ENCODE measurements at regions not wholly inside any gene's neighbourhood (a gene's known extent, or its start where the extent isn't known, plus 50 kb on each side); places are given as distances from the start of the nearest gene placed in this dataset.
"Not testable (repeated sequence)": the region's sequence is repeated elsewhere in the genome, so short reads cannot be mapped to it uniquely, and the experiment has no call there.

- H3K4me1 ChIP-seq; H3K27ac ChIP-seq; POLR2A ChIA-PET; CTCF ChIA-PET; ATAC-seq; DNase-seq (ENCODE audit: low read depth in 1 of 2, low spot score in 1 of 2); H3K4me2 ChIP-seq; H3K9me3 ChIP-seq; FAIRE-seq; H3K4me3 ChIP-seq: not testable (repeated sequence)
- WGBS (ENCODE audit: missing lambda C conversion rate) = no CpG with 5 or more reads among the region's 2 CpGs
These were observed 110.5 kb upstream of the NBPF8 start for GRCh38 chr1:120304341-120304740.

DNA sequence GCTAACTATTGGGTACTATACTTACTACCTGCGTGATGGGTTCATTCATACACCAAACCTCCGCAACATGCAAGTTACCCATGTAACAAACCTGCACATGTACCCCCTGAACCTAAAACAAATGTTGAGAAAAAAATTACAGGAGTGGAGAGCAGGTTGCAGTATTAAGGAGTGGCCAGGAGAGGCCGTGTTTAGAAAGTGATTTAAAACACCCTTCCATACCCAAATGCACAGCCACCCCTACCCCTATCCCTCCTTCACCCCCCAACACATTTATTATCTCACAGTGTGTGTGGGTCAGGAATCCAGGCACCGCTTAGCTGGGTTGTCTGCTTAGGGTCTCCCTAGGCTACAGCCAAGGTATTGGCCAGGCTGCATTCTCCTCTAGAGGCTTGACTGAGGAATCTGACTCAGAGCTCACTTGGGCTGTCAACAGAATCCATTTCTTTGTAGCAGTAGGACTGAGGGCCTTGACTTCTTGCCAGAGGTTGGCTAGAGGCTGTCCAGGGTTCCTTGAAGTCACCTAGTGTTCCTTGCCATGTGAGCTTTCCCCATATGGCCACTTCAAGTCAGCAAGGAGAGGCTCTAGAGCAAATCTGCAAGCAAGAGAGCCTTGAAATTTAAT lies 115.3 kb upstream of the NBPF8 start:
- CTCF ChIA-PET, FAIRE-seq, POLR2A ChIA-PET: not testable (repeated sequence)

GRCh38 chr1:120298487-120298886 lies 116.3 kb upstream of the NBPF8 start:
- H3K4me2 ChIP-seq; POLR2A ChIA-PET; H3K9me3 ChIP-seq; H3K4me3 ChIP-seq; H3K4me1 ChIP-seq; CTCF ChIA-PET; H3K27ac ChIP-seq; DNase-seq (ENCODE audit: low read depth in 1 of 2, low spot score in 1 of 2); FAIRE-seq; ATAC-seq: not testable (repeated sequence)
- no CpG with 5 or more reads among the region's 3 CpGs for WGBS (ENCODE audit: missing lambda C conversion rate)

More for the DNA sequence above, 115.3 kb upstream of the NBPF8 start:
- not testable (repeated sequence) for DNase-seq (ENCODE audit: low read depth in 1 of 2, low spot score in 1 of 2); H3K4me1 ChIP-seq; H3K4me3 ChIP-seq; H3K4me2 ChIP-seq; H3K9me3 ChIP-seq; H3K27ac ChIP-seq
- ATAC-seq = 0 out of 6 replicates have a peak, but pooled peaks of 1 of the 2 experiments have one; percentile 33
- 33% methylated on average over 2 of the region's 4 CpGs for WGBS (ENCODE audit: missing lambda C conversion rate)

DNA sequence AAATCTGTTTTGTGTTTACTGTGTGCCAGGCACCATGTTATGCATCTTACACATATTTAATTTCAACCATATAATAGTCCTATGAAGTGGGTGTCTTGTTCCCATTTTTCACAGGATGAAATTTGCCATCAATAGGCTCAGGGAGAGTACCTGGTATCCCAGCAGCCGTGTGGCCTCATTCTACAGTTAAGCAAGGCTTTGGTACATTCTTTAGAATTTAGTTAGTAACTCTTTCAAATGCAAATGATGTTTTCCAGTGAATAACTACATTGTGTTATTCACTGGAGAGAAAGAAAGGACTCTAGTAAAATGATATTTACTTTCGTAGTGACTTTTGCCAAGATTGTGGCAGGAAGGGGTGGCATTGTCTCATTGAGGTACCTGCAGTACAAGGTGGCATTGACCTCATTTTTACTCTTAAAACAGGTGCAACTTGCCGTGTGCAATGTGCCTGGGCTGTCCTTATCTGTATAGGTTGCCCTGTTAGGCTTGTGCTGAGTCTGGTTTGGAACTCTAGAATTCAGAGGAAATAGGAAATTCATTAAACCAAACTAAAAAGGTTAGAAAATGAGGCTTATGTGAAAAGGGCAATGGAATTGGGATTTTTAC lies 117.4 kb upstream of the NBPF8 start:
- H3K9me3 ChIP-seq; FAIRE-seq; H3K4me2 ChIP-seq; ATAC-seq; H3K27ac ChIP-seq; POLR2A ChIA-PET; H3K4me1 ChIP-seq; CTCF ChIA-PET; H3K4me3 ChIP-seq; DNase-seq (ENCODE audit: low read depth in 1 of 2, low spot score in 1 of 2): not testable (repeated sequence)
- no CpG with 5 or more reads among the region's 3 CpGs for WGBS (ENCODE audit: missing lambda C conversion rate)

DNA sequence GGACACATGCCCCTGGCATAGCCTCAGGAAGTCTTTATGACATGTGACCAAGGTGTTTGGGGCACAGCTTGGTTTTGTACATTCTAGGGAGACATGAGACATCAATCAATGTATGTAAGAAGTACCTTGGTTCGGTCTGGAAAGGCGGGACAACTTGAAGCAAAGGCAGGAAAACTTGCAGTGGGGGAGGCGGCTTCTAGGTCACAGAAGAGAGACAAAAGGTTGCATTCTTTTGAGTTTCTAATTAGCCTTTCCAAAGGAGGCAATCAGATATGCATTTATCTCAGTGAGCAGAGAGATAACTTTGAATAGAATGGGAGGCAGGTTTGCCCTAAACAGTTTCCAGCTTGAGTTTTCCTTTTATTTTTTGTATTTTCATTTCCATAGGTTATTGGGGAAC lies 113.8 kb upstream of the SEC22B start:
- DNase-seq (ENCODE audit: low read depth in 1 of 2, low spot score in 1 of 2); ATAC-seq; CTCF ChIA-PET; H3K27ac ChIP-seq; H3K4me1 ChIP-seq; H3K4me3 ChIP-seq; H3K9me3 ChIP-seq; H3K4me2 ChIP-seq; POLR2A ChIA-PET; FAIRE-seq: not testable (repeated sequence)
- WGBS (ENCODE audit: missing lambda C conversion rate) = no CpG with 5 or more reads among the region's 3 CpGs

DNA sequence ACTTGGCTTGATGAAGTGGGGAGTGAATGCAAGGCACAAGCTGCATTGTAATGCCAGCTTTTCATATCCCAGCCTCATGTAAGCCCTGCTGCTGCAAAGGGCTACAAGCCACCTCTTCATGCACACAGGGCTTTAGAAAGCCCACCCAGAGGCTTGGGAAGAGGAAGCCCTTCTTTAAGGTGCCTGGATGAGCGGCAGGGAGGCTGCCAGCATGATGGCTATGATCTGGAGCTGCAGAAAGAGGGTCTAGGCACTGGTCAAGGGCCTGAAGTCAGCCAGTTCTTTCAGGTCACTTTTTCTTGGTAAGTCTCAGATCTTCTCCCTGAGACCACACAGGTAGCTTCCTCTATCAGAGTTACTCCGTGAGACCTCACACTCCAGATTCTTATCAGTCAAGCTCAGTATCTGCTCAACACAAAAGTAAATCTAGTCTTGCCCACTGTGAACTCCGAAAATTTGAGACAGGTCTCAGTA lies 113.3 kb upstream of the SEC22B start:
- H3K4me1 ChIP-seq; DNase-seq (ENCODE audit: low read depth in 1 of 2, low spot score in 1 of 2); POLR2A ChIA-PET; ATAC-seq; H3K4me2 ChIP-seq; FAIRE-seq; H3K4me3 ChIP-seq; CTCF ChIA-PET; H3K27ac ChIP-seq; H3K9me3 ChIP-seq: not testable (repeated sequence)
- no CpG with 5 or more reads among the region's 3 CpGs for WGBS (ENCODE audit: missing lambda C conversion rate)

DNA sequence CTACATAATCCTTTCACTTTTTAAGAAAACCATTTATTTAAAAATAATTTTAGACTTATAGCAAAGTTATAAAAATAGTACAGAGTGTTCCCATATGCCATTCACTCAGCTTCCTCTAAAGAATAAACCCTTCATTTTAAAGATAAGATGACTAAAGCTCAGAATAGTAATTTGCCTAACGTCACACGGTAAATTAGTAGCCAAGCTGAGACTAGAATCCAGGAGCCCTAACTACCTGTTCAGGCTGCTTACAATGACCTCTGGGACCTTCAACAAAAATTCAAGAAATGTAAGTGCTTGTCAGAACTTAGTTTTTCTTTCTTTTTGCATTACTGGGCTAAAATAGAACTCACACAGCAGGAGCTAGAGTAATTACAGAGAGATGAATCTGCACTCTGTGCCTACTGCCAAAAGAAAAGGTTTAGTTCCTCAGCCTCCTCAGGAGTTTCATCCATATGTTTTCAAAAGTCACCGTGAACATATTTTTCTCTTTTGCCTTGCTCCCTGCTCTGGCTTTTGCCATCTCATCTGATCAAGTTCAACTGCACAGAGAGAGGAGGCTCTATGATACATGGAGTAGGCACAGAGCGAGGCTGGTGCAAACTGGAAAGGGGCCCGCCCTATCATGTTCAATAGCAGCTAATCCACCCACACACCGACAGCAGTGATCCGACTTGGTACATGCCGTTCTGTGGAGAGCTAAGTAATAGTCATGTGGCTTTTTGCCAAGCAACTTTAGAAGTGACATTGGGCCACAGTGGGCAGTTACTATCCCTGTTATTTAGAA lies 112.7 kb upstream of the SEC22B start:
- no CpG with 5 or more reads among the region's 8 CpGs for WGBS (ENCODE audit: missing lambda C conversion rate)
- CTCF ChIA-PET; DNase-seq (ENCODE audit: low read depth in 1 of 2, low spot score in 1 of 2); FAIRE-seq; H3K4me1 ChIP-seq; H3K4me2 ChIP-seq; H3K4me3 ChIP-seq; H3K27ac ChIP-seq; H3K9me3 ChIP-seq; ATAC-seq; POLR2A ChIA-PET: not testable (repeated sequence)

DNA sequence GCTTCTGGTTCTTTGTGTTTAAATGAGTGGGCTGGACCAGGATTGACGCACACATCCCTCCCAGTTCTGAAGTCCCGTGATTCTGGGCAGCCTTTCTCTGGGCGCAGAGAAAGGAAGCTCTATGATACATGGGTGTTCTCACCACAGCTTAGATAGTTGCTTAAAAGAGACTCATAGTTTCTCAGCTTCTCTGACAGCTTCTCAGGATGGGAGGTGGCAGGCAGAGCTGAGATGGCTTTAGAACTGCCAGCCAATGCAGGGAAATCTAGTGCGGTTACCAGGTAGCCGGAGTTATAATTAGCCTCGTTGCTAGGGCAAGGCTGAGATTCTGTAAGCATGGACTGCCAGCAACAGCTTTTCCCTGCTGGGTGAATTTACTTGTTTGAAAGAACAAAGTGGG lies 111.8 kb upstream of the SEC22B start:
- CTCF ChIA-PET; FAIRE-seq; H3K4me2 ChIP-seq; ATAC-seq; H3K27ac ChIP-seq; H3K4me1 ChIP-seq; H3K9me3 ChIP-seq; DNase-seq (ENCODE audit: low read depth in 1 of 2, low spot score in 1 of 2); H3K4me3 ChIP-seq; POLR2A ChIA-PET: not testable (repeated sequence)
- WGBS (ENCODE audit: missing lambda C conversion rate) = no CpG with 5 or more reads among the region's 6 CpGs

DNA sequence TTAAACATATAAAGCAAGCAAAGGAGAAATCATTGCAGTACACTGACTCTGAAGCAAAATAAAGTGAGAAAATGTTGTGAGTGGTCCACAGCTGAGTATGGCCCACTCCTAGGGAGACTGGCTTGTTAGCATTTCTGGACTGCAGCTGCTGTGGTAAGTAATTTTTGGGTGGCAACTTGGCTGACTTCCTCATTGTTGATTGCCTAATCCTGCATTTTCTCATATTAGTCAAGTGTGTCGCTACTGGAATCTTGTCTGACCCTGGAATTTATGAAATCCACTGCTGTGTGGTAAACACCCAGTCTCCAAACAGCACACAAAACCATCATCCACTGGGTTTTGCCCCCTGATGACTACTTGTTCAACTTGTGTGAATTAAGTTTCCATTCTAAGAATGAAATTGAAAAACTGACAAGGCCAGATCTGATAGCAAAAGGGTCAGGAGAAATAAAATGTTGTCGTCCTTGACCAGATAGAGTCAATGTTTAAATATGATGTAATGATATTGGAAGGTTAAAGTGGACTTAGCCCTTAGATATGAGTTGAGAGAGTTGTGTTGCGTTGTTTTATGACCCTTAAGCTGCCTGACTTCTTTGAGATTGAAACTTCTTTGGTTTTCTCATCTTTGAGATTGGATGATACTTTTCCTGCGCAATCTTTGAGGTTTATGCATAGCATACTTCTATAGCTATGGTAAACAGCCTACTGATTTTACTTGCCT lies 106.6 kb upstream of the SEC22B start:
- peak; percentile 34 to 47; a peak in 2 of 6 replicates for ATAC-seq
- H3K4me1 ChIP-seq; H3K4me3 ChIP-seq; H3K27ac ChIP-seq; H3K4me2 ChIP-seq; FAIRE-seq; H3K9me3 ChIP-seq; POLR2A ChIA-PET; CTCF ChIA-PET; DNase-seq (ENCODE audit: low read depth in 1 of 2, low spot score in 1 of 2): not testable (repeated sequence)
- no CpG with 5 or more reads among the region's 4 CpGs for WGBS (ENCODE audit: missing lambda C conversion rate)

- WGBS (ENCODE audit: missing lambda C conversion rate) = no CpG with 5 or more reads among the region's 4 CpGs
- CTCF ChIA-PET; ATAC-seq; FAIRE-seq; DNase-seq (ENCODE audit: low read depth in 1 of 2, low spot score in 1 of 2); H3K27ac ChIP-seq; POLR2A ChIA-PET; H3K4me1 ChIP-seq; H3K4me3 ChIP-seq; H3K4me2 ChIP-seq; H3K9me3 ChIP-seq: not testable (repeated sequence)
These were observed 101.9 kb upstream of the SEC22B start for GRCh38 chr1:120278259-120278610.
